ENCODE measurements at regions not wholly inside any gene's neighbourhood (a gene's known extent, or its start where the extent isn't known, plus 50 kb on each side); places are given as distances from the start of the nearest gene placed in this dataset.
"Not testable (repeated sequence)": the region's sequence is repeated elsewhere in the genome, so short reads cannot be mapped to it uniquely, and the experiment has no call there.

DNA sequence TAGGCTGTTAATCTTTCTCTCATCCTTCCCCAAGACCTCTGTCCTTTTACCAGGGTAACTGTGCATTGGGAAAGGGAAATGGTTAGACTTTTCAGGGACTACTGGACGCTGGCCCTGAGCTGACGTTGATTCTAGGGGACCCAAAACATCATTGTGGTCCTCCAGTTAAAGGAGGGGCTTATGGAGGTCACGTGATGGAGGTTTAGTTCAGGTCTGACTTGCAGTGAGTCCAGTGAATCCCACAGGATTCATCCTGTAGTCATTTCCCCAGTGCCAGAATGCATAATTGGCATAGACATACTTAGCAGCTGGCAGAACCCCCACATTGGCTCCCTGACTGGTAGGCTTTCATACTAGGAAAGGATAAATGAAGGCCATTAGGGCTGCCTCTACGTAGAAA, 246.3 kb downstream of the KCNE4 start:
- not testable (repeated sequence) for DNase-seq

DNA sequence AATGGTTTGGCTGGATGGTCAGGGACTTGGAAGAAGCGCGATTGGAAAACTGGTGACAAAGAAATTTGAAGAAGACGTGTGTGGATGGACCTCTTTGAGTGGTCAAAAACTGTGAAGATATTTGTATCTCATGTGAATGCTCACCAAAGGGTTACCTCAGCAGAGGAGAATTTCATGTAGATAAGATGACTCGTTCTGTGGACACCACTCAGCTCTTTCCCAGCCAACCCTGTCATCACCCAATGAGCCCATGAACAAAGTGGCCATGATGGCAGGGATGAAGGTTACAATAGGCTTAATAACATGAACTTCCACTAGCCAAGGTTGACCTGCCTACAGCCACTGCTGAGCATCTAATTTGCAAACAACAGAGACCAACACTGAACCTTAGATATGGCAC, 248.3 kb downstream of the KCNE4 start:
- no peak for DNase-seq

DNA sequence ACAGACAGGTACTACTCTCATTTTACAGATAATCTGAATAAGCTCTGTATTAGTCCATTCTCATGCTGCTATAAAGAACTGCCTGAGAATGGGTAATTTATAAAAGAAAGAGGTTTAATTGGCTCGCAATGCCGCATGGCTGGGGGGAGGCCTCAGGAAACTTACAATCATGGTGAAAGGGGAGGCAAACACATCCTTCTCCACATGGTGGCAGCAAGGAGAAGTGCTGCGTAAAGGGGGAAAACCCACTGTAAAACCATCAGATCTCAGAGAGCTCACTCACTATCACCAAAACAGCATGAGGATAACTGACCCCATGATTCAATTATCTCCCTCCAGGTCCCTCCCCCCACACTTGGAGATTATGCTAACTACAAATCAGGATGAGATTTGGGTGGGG, 254.4 kb downstream of the KCNE4 start:
- DNase-seq: no peak

DNA sequence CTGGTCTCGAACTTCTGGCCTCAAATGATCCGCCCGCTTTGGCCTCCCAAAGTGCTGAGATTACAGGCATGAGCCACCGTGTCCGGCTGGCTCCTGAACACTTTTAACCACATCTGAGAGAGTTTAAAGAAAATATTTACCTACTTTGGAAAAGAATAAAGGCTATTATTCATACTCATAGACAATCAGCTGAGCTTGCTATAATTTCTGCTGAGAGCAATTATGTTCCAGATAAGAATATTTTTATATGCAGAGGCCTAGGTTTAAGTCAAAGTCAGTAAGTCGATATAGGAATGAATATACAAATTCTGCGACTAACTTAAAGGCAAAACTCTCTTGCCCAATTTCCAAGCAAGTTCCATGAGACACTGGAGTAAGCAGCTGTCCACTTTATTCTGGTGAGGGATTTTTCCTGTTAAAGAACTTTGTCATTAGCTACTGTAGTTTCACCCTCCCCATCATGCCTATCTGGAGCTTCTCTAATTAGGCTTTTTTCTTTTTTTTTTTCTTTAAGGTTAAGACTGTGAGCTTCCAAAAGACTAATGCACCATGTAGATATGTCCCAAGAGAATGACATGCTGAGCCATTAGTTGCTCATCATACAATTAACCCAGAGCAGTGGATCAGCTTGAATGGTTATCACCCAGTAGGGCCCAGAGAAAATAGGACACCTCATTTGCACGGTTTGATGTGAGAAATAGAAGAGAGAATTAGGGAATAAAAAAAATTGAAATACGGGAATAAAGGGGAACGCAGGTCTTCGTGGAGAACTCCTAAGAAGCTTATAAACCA, 260.1 kb downstream of the KCNE4 start:
- DNase-seq: no peak

DNA sequence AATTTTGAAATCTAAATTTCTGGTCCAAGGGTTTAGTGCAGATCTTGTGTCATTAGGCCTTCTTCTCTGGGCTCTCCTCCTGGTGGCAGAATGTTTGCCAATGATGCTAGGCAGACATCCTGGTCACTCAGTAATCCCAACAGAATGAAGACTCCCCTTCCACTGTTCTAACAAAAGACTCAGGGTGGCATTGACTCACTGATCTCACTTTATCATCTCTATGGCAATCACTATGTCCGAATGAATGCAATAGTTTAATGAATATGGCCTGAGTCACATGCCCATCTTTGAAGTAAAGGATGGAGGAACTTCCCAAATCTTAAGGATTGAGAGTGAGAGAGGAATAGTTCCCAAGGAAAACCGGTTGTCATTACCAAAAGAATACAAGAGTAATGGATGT, 261.1 kb downstream of the KCNE4 start:
- DNase-seq: no peak

DNA sequence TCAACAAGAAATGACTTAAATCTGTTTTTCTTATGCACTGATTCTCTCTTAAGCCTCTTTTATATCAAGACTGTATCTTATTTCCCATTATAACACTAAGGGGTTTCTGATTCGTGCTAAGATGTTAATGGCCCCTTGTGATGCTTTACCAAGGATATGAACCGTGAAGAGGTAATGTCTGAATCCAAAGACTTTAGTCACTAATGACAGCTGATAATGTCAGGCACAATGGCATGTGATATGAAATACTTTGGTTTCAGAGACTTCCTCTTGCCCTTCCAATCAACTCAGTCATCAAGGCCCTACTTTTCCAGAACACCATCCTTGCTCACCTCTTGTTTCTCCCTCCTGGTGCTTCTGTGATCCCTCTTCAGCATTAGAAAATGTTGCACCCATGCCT, 262.8 kb downstream of the KCNE4 start:
- DNase-seq: peak; percentile 75

DNA sequence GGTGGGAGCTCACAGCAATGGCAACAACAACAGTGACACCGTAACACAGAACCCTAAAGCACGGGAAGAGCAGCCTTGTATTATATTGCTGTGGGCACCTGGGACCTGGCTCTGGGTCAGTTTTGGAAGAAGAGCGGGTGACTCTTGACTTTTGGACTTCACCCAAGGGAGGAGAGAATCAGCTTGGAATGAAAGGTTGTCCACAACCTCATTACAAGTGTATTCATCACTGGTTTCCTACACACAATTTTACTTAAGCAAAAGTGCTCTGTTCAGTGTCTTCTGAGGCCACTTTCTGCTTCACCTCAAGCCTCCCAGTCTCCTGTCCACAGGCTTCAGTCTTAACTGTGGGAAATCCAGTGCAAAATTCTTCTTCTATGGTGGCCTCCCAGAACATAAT, 263.8 kb downstream of the KCNE4 start:
- no peak for DNase-seq

DNA sequence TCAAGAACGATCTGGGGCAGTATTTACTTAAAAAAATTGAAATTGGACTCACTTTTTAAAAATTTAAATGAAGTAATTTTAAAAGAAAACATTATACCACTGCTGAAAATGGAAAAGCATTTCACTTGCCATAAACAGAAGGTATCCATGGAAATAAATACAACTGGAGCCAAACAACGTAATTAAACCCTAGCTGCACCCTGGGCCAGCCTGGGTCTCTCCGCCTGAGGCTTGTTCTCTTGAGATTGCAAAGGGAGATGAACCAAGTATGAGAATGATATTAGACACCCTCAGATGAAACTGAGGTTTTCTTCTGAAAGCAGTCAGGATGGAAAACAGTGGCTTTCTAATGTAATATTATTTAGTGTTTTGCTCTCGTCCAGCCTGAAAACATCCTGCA, 264.4 kb downstream of the KCNE4 start:
- DNase-seq: no peak

DNA sequence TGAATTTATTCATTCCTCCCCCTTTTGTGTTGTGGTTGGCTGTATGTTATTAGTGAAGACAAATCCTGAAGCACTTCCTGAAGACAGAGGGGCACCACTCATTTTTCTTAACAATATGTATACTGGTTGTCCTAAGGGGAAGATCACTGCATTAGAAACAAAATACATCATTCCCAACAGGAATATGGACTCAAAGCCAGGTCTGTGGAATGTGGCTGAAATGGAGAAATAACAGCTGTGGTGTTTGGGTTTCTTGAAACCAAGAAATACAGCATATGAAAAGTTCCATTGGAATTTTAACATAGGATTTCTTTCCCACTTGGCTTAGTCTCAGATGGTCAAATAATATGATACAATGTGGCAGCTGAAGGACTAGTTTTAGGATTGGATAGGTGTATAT, 267.6 kb downstream of the KCNE4 start:
- no peak for DNase-seq

DNA sequence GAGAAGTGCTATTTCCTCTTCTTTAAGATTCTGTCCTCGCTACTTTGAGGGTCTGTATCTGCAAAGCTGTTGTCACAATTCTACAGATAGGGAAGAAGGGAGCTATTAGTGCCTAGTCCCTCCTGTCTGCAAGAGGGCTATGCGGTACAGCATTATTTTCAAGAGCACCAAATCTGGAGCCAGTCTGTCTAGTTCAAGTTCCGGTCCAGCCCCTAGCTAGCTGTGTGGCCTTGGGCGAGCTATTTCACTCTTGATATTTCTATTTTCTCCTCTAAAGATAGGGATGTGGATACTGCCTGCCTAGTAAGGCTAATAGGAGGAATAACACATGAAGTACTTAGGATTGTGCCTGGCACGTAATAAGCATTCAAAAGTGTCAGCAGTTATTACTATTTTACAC, 272.4 kb downstream of the KCNE4 start:
- DNase-seq: no peak

DNA sequence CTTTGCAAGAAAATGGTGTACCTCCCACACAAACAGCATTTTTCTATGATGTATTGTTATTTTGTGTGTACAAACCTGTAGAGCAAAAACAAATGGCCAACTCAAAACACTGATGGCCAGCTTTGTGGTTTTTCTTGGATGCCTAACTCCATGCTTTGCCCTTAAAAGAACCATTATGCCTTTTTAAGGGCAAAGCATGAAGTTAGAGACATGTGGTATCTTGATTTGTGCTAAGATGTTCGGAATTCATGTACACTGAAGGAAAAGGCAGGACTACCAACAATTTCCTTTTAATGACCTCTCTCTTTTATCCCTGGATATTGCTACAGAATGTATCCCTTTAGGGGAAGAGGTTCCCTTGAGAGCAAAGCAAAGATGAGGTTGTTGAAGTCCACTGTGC, 273.6 kb downstream of the SCG2 start:
- no peak for DNase-seq

DNA sequence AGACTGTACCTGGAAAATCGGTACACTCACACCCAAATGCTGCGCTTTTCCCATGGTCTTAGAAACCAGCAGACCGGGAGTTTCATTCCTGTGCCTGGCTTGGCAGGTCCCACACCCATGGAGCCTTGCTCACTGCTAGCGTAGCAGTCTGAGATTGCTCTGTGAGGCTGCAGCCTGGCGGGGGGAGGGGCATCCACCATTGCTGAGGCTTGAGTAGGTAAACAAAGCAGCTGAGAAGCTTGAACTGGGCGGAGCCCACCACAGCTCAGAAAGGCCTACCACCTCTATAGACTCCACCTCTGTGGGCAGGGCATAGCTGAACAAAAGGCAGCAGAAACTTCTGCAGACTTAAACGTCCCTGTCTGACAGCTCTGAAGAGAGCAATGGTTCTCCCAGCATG, 271.4 kb downstream of the SCG2 start:
- DNase-seq: not testable (repeated sequence)

DNA sequence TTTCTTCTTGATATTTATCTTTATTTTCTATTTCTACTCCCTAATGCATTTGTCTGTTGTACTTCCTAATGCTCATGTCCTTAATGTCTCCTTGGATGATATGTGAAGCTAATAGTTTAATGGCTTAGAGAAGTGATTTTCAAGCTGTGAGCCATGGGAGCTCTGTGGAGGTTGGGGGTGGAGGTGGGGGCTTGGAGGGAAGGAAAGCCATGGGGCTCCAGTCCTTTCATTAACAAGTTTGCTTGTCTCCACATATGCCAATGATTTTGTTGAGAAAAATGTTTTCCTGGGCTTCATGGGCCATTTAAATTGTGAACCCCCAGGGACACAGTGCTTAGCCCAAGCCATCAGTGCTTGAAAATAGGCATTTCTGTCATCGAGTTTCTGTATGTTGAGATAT, 264.1 kb downstream of the SCG2 start:
- DNase-seq: no peak

DNA sequence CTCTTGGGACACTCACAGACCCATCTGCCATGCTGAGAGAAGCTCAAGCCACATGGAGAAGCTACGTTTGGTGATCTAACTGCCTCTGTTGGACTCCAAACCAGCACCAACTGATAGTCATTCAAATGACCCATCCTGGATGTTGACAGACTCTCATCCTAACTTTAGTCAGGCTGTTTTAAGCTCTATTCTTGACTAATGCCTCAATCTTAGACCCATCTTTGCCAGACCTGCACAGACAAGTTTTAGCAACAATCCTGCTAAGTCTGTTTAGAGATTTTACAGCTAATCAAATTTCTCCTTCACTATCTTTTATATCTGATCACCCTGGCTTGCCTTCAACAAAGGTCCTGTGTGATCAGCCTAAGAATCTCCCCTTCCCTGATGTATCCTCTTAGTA, 245.1 kb downstream of the SCG2 start:
- DNase-seq: no peak

DNA sequence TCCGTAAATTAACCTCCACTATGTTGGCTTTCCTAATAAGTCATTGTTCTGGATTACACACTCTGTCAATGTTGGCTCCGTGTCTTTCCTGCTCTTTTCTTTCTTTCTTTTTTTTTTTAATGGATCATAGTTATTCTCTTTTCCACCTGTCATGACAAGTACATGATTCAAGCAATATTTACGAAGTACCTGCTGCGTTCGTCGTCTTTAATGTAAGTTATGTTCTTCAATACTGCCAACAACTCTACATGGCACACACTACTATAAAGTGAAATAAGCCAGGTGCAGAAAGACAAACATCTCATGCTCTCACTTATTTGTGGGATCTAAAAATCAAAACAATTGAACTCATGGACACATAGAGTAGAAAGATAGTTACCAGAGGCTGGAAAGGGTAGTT, 239.1 kb downstream of the SCG2 start:
- no peak for DNase-seq

DNA sequence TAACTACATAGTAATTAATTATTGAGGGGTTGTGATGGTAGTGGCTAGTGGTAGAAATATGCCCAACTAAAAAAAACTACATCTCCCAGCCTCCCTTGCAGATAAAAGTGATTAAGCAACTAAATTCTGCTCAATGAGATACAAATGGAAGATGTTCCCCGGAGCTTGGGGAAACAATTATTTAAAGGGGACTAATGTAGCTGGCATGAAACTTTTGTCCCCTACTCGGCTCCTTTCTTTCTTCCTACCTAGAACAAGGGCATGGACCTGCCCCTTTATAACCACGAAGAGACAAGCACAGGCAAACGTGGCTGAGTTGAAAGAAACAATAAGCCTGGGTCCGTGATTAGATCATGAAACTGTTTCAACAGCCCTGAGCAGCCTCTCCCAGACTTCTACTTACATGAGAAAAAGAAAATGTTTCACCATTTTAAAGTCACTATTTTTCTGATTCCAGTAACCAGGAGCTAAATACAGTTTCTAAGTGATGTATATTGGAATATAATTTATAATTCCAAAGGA, 236.9 kb downstream of the SCG2 start:
- DNase-seq: no peak

DNA sequence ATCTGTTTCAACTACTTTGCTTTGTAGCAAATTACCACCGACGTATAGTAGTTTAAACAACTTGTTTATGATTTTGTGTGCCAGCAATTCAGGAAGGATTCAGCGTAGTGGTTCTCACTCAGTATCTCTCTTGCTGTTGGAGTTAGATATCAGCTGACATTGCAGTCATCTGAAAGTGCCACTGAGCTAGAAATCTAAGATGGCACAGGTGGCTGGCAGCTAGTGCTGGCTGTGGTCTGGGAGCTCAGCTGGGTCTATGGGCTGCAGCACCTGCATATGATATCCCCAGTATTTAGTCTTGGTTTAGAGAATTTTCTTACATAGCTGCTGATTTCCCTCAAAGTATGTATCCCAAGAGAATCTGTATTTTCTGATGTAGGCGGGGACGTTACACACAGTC, 235.6 kb downstream of the SCG2 start:
- no peak for DNase-seq

DNA sequence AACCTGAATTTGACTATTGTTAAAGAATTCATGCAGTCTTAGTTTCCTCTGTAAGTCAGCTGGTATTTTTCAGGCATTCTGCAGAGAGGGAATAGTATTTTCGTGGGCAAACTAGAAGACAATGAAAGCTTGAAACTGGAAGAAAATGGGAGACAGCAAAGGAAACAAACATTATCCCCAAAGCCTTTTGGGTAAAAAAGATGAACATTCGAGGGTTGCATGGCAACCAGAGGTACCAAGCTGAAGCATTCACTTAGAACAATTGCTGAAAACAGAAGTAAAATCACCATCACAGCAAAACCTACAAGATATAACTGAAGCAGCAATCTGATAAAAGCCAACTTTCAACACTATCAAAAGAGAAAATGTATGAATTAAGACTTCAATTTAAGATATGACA, 233.7 kb downstream of the SCG2 start:
- DNase-seq: no peak

DNA sequence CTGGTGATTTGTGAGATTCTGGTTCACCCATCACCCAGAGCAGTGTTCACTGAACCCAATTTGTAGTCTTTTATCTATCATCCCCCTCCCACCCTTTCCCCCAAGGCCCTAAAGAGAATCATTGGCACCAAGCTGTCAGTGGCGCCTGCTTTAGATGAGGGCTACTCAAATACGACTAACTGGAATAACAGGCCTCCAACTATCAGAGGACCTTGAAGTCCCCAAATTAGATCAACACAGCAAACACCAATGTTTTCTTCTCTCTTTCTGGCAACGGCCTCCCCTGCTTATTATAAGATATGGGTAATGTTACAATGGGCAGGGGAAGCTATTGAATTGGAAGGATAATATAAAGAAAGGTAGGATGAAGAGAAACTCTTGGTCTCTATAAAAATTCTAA, 232.3 kb downstream of the SCG2 start:
- DNase-seq: no peak

DNA sequence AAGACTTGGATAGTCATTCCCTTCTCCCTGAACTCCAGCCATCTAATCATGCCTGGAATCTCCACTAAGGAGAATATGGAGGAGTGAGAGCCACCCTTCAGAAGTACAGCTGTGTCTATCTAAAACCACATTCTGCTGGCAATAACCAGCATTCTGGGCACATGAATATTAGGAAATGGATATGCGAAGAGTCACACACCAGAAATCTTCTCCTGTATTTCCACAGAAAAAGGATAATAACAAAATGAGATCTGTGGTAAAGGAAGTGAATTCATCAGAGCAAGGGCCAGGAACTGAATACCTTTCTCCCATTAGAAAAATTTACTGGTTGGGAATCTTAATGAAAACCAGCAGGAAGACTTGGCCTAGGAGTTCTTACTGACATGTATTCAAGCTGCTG, 218.8 kb downstream of the SCG2 start:
- DNase-seq: peak; percentile 52

DNA sequence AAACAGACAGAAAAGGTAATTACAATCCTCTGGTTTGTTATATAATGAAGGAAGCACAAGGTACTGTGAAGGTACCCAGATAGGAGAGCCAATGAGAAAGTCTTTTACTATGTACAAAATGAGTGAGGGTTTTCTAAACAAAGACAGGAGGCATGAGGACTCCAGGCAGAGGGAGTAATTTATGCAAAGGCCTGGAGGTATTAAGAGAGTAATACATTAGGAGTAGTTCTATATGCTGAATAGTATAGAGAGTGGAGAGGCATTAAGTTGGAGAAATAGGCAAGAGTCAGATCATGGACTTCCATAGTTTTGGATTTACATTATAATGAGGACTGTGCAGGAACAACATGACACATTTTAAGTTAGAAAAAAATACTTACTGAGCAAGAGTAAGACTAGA, 216.0 kb downstream of the SCG2 start:
- DNase-seq: no peak

DNA sequence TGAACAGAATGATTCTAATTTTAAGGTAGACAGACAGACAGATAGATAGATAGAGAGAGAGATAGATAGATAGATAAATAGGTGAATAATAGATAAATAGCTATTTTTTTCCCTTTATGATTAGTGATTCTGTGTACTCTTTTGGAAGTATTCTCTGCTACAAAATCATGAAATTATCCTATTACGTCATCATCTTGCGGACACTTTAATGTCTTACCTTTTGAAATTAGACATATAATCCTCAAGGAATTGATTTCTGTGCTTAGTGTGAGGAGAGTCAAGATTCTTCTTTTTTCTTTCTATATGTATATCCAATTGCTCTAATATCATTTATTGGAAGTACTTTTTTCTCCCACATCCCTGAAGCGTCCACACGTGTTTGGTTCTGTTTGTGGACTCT, 215.2 kb downstream of the SCG2 start:
- DNase-seq: no peak

DNA sequence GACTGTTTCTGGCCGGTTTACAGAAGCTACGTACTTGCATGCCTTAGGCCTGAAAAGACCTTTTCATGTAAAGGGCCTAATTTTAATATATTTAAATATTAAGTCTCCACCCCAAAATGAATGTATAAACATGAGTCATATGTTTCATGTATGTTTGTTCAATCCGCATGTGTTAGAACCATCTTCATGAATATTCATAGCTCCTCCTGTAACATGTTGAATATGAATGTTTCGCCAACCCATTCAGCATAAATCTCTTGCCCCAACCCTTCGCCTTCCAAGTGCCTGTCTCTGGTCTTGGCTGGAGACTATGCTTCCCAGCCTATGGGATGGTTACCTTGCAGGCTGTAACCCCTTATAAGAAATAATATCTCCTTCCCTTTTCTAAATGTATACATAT, 212.5 kb downstream of the SCG2 start:
- DNase-seq: no peak

DNA sequence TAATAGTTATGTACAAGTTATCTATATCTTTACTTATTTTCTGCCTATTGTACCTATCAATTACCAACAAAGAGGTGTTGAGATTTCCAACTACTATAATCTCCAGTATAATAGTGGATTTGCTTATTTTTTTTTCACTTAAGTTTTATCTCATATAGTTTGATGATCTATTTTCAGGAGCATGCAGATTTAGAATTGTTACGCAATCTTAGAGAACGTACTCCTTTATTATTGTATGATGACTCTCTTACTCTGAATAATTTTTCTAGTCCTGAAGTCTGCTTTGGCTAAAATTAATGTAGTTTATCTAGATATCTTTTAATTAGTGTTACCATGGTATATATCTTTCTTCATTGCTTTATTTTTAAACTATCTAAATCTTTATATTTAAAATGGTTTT, 205.2 kb downstream of the SCG2 start:
- no peak for DNase-seq

DNA sequence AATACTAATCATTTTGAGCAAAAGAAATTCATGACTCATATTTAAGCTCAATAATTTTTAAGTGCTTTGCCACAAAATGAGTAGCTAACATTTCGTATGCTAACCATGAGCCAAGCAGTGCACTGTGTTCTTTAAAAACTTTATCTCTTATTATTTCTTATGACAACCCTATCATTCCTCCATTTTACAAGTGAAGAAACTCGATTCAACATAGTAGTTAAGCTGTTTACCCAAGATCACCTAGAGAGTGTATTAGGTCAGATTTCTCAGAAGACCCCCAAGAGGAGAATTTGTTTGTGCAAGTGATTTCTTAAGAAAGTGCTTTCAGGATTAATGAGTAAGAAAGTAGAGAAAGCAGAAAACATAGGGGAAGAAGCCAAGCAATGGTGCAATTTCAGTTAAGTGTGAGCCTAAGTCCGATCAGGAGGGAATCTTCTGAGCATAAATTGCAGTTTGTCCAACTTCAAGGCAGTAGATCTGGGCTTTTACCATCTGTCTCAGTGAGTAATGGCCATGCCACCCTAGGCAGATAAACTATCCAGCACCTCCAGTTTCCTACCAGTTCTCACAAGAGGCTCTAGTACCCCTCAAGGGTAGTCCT, 202.7 kb downstream of the SCG2 start:
- DNase-seq: no peak

All from DMS79 (cell line).